ENCODE measurements at regions not wholly inside any gene's neighbourhood (a gene's known extent, or its start where the extent isn't known, plus 50 kb on each side); places are given as distances from the start of the nearest gene placed in this dataset.
"Not testable (repeated sequence)": the region's sequence is repeated elsewhere in the genome, so short reads cannot be mapped to it uniquely, and the experiment has no call there.

- DNase-seq: no peak
These were observed 243.0 kb upstream of the PROX1 start for GRCh38 chr1:213744780-213745179.

GRCh38 chr1:213745451-213745850 is 242.3 kb upstream of the PROX1 start:
- no peak for DNase-seq

- DNase-seq: no peak
These were observed 238.2 kb upstream of the PROX1 start for GRCh38 chr1:213749558-213749957.

GRCh38 chr1:213750231-213751063 is 237.3 kb upstream of the PROX1 start:
- no peak for DNase-seq

- no peak for DNase-seq
These were observed 236.7 kb upstream of the PROX1 start for GRCh38 chr1:213751064-213751397.

- no peak for DNase-seq
These were observed 228.2 kb upstream of the PROX1 start for GRCh38 chr1:213759359-213760181.

GRCh38 chr1:213761845-213762407 is 225.8 kb upstream of the PROX1 start:
- no peak for DNase-seq

- DNase-seq: no peak
These were observed 220.1 kb upstream of the PROX1 start for GRCh38 chr1:213767683-213768082.

GRCh38 chr1:213772128-213773063 is 215.4 kb upstream of the PROX1 start:
- no peak for DNase-seq

- no peak for DNase-seq
These were observed 213.8 kb upstream of the PROX1 start for GRCh38 chr1:213773975-213774374.

- no peak for DNase-seq
These were observed 210.8 kb upstream of the PROX1 start for GRCh38 chr1:213776969-213777368.

GRCh38 chr1:213779228-213779627 is 208.5 kb upstream of the PROX1 start:
- no peak for DNase-seq

GRCh38 chr1:213782941-213783672 is 204.7 kb upstream of the PROX1 start:
- DNase-seq: no peak

- DNase-seq: no peak
These were observed 203.9 kb upstream of the PROX1 start for GRCh38 chr1:213783893-213784292.

- DNase-seq: no peak
These were observed 201.1 kb upstream of the PROX1 start for GRCh38 chr1:213786683-213787082.

- DNase-seq: no peak
These were observed 197.2 kb upstream of the PROX1 start for GRCh38 chr1:213790565-213790964.

- no peak for DNase-seq
These were observed 194.2 kb upstream of the PROX1 start for GRCh38 chr1:213793482-213794067.

- no peak for DNase-seq
These were observed 191.2 kb upstream of the PROX1 start for GRCh38 chr1:213796525-213796924.

GRCh38 chr1:213808288-213808687 is 179.5 kb upstream of the PROX1 start:
- DNase-seq: not testable (repeated sequence)

- no peak for DNase-seq
These were observed 170.6 kb upstream of the PROX1 start for GRCh38 chr1:213817156-213817555.

GRCh38 chr1:213820362-213821149 is 167.2 kb upstream of the PROX1 start:
- no peak for DNase-seq

Data from activated gamma-delta T cell treated with Interleukin-2 at 50 U/mL for 16 hours (primary cell).